Activated CD8-positive, alpha-beta memory T cell treated with anti-CD3 and anti-CD28 coated beads, Interleukin-2, amount 10 ng/mL, durations not matched to agents 7 days and 5 days (primary cell): ENCODE measurements at regions not wholly inside any gene's neighbourhood (a gene's known extent, or its start where the extent isn't known, plus 50 kb on each side); places are given as distances from the start of the nearest gene placed in this dataset.
"Not testable (repeated sequence)": the region's sequence is repeated elsewhere in the genome, so short reads cannot be mapped to it uniquely, and the experiment has no call there.

Experiments used
- ATAC-seq: fragments of 150-1000 bp; cut with Tn5 transposase; one replicate; pipeline ENCODE4 v1.10.0; 2021; ENCODE audit warnings: moderate library complexity
- CTCF ChIA-PET: fragments of 350-600 bp; sonication (Branson Sonifier 250); formaldehyde crosslinking; loops from one replicate; lab custom pipeline; 2021; ENCODE audit warnings: antibody characterized with exemption; lab: Charles Lee
- DNase-seq: peaks from one replicate; pipeline ENCODE4 v3.0.0-alpha.2; 2020
- H3K27ac Mint-ChIP-seq: one replicate; pipeline ENCODE4 v1.8.0; 2021; ENCODE audit warnings: mild to moderate bottlenecking, mixed read lengths
- H3K27me3 Mint-ChIP-seq: one replicate; pipeline ENCODE4 v1.8.0; 2021; ENCODE audit warnings: mixed read lengths
- H3K36me3 Mint-ChIP-seq: one replicate; pipeline ENCODE4 v1.8.0; 2021; ENCODE audit warnings: mild to moderate bottlenecking, mixed read lengths
- H3K4me1 Mint-ChIP-seq: one replicate; pipeline ENCODE4 v1.8.0; 2021; ENCODE audit warnings: mixed read lengths
- H3K4me3 Mint-ChIP-seq: one replicate; pipeline ENCODE4 v1.8.0; 2021; ENCODE audit warnings: mild to moderate bottlenecking, moderate library complexity, mixed read lengths
- H3K9me3 Mint-ChIP-seq: one replicate; pipeline ENCODE4 v1.8.0; 2022; ENCODE audit warnings: low read depth, mixed read lengths

DNA sequence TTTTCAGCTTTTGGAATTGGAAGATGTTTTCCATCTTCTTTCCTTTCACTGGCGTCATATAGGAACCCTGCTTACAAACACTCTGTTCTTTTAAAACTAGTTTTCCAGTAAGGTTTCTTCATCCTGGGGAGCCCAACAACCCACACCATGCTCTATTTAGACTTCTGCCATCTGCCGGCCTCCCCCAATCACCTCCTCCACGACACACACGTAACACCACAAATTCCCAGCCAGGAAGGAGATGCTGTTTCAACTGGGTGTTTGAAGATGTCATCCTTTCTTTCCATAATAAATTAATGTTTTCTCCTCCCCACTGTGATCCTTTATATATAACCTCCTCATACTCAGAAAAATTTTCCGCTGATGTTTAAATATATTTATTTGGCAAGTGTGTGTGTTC, 231.4 kb upstream of the DDHD1 start:
- peaks cover 5% of the 10 kb centered on the region for H3K4me1 Mint-ChIP-seq
- no peak overlapping the region for H3K4me3 Mint-ChIP-seq
- no peaks in the 10 kb centered on the region for H3K36me3 Mint-ChIP-seq
- no peaks in the 10 kb centered on the region for H3K9me3 Mint-ChIP-seq
- CTCF ChIA-PET: no interaction called here
- DNase-seq (no peak), ATAC-seq (no peak)
- H3K27me3 Mint-ChIP-seq: no peaks in the 10 kb centered on the region
- H3K27ac Mint-ChIP-seq: no peak overlapping the region

GRCh38 chr14:53384073-53384472, 230.9 kb upstream of the DDHD1 start:
- CTCF ChIA-PET: no interaction called here
- Mint-ChIP-seq H3K27ac (no peak overlapping the region), H3K27me3 (no peaks in the 10 kb centered on the region), H3K4me1 (peaks cover 5% of the 10 kb centered on the region), H3K9me3 (no peaks in the 10 kb centered on the region), H3K36me3 (no peaks in the 10 kb centered on the region), H3K4me3 (no peak overlapping the region)
- ATAC-seq (no peak), DNase-seq (no peak)

- no peaks in the 10 kb centered on the region for H3K9me3 Mint-ChIP-seq
- ATAC-seq (no peak), DNase-seq (no peak)
- H3K4me3 Mint-ChIP-seq: no peak overlapping the region
- no peaks in the 10 kb centered on the region for H3K36me3 Mint-ChIP-seq
- CTCF ChIA-PET: no interaction called here
- peaks cover 5% of the 10 kb centered on the region for H3K4me1 Mint-ChIP-seq
- H3K27me3 Mint-ChIP-seq: no peaks in the 10 kb centered on the region
- H3K27ac Mint-ChIP-seq: no peak overlapping the region
These were observed 228.8 kb upstream of the DDHD1 start for GRCh38 chr14:53381895-53382294.

DNA sequence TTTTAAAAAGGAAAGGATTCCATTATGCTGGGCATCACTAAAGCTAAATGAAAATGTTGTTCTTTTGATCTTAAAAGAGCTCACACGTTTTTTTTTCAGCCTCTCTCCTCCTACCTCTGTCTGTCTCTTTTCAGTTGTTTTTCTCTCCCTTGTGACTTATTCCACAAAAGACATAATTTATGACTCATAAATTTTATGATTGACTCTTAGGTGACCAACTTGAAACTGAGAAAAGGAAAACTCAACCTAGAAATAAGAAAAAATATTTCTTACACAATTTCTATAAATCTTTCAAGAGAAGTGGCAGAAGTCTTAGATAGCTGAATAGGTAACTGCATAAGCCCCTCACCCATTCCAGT, 227.7 kb upstream of the DDHD1 start:
- CTCF ChIA-PET: no interaction called here
- H3K36me3 Mint-ChIP-seq: no peaks in the 10 kb centered on the region
- no peaks in the 10 kb centered on the region for H3K9me3 Mint-ChIP-seq
- H3K4me3 Mint-ChIP-seq: no peak overlapping the region
- ATAC-seq: no peak
- DNase-seq: no peak
- peaks cover 5% of the 10 kb centered on the region for H3K4me1 Mint-ChIP-seq
- no peaks in the 10 kb centered on the region for H3K27me3 Mint-ChIP-seq
- H3K27ac Mint-ChIP-seq: no peak overlapping the region

DNA sequence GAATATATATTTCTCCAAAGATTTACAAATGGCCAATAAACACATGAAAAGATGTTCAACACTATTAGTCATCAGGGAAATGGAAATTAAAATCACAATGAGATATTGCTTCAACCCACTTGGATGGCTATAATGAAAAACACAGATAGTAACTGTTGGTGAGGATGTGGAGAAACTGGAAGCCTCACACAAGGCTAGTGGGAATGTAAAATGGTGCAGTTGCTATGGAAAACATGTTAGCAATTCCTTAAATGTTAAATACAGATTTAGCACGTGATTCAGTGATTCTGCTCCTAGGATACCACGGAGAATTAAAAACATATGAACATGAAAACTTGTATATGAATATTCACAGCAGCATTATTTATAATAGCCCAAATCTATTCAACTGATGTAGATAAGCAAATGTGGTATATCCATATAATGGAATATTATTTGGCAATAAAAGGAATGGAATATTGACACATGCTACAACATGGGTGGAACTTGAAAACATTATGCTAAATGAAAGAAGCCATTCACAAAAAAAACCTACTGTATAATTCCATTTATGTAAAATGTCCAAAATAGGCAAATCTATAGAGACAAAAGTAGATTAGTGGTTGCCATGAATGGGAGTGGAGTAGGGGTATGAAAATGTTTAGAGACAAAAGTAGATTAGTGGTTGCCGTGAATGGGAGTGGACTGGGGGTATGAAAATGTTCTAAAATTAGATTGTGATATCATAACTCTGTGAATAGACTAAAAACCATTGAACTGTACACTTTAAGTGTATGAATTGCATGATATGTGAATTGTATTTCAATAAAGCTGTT, 227.1 kb upstream of the DDHD1 start:
- no peaks in the 10 kb centered on the region for H3K36me3 Mint-ChIP-seq
- no peak for DNase-seq
- no peaks in the 10 kb centered on the region for H3K27me3 Mint-ChIP-seq
- H3K4me3 Mint-ChIP-seq: no peak overlapping the region
- ATAC-seq: no peak
- no peak overlapping the region for H3K27ac Mint-ChIP-seq
- CTCF ChIA-PET: no interaction called here
- no peaks in the 10 kb centered on the region for H3K9me3 Mint-ChIP-seq
- H3K4me1 Mint-ChIP-seq: peaks cover 5% of the 10 kb centered on the region

- no peak for ATAC-seq
- CTCF ChIA-PET: no interaction called here
- H3K4me1 Mint-ChIP-seq: peaks cover 5% of the 10 kb centered on the region
- DNase-seq: no peak
- H3K27me3 Mint-ChIP-seq: no peaks in the 10 kb centered on the region
- H3K4me3 Mint-ChIP-seq: no peak overlapping the region
- H3K27ac Mint-ChIP-seq: no peak overlapping the region
- no peaks in the 10 kb centered on the region for H3K36me3 Mint-ChIP-seq
- no peaks in the 10 kb centered on the region for H3K9me3 Mint-ChIP-seq
These were observed 225.0 kb upstream of the DDHD1 start for GRCh38 chr14:53378142-53378541.

GRCh38 chr14:53376064-53376463, 222.9 kb upstream of the DDHD1 start:
- no peaks in the 10 kb centered on the region for H3K27me3 Mint-ChIP-seq
- ATAC-seq: no peak
- H3K4me3 Mint-ChIP-seq: no peak overlapping the region
- no peaks in the 10 kb centered on the region for H3K36me3 Mint-ChIP-seq
- CTCF ChIA-PET: no interaction called here
- no peak for DNase-seq
- no peak overlapping the region for H3K27ac Mint-ChIP-seq
- peaks cover 5% of the 10 kb centered on the region for H3K4me1 Mint-ChIP-seq
- no peaks in the 10 kb centered on the region for H3K9me3 Mint-ChIP-seq

DNA sequence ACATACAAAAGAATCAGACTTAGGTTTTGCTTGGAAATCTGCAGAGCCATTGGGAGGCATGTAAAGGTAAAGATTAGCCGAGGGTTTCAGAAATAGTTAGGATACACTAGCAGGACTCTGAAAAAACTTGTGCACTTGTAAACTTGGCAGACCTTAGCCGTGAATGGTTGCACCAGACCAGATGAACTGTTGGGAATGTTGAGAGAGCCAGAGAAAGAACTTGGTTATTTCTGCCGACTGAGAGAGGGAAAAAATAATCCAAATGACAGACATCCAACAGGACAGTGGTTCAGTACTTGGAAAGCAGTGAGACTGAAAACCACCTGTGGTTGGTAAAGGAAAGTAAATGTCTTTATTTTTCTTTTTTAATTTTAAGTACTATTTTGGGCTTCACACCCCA, 222.5 kb upstream of the DDHD1 start:
- ATAC-seq: no peak
- Mint-ChIP-seq H3K27ac (no peak overlapping the region), H3K27me3 (no peaks in the 10 kb centered on the region), H3K4me3 (no peak overlapping the region), H3K4me1 (peaks cover 2% of the 10 kb centered on the region), H3K36me3 (no peaks in the 10 kb centered on the region), H3K9me3 (no peaks in the 10 kb centered on the region)
- no peak for DNase-seq
- CTCF ChIA-PET: no interaction called here

DNA sequence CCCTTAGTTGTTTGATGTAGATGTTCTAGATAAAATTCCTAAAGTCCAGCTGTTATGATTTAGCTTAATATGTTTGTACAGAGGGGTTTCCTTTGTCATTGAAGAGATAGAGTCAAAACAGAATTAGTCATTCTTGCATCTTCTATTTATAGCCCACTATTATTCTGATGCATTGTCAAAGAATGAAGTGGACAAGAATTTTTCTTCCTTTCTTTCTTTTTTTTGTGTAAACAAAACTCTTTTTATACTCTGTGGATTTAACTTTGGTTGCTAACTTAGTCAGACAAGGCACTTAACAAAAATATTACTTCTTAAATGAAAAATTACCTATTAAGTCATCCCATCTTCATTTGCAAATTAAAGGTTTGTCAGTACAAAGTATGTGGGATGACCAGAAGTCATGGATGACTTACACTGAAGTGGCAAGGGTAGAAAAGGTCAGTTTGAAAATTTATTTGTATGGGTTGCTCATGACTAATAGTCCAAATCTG, 215.6 kb upstream of the DDHD1 start:
- CTCF ChIA-PET: no interaction called here
- ATAC-seq (no peak), DNase-seq (no peak)
- H3K4me1 Mint-ChIP-seq: no peaks in the 10 kb centered on the region
- peaks cover 2% of the 10 kb centered on the region for H3K9me3 Mint-ChIP-seq
- H3K27ac Mint-ChIP-seq: no peak overlapping the region
- H3K36me3 Mint-ChIP-seq: no peaks in the 10 kb centered on the region
- H3K4me3 Mint-ChIP-seq: no peak overlapping the region
- no peaks in the 10 kb centered on the region for H3K27me3 Mint-ChIP-seq

GRCh38 chr14:53368066-53368465, 214.9 kb upstream of the DDHD1 start:
- CTCF ChIA-PET: no interaction called here
- Mint-ChIP-seq H3K4me1 (no peaks in the 10 kb centered on the region), H3K27ac (no peak overlapping the region), H3K27me3 (no peaks in the 10 kb centered on the region), H3K36me3 (no peaks in the 10 kb centered on the region), H3K4me3 (no peak overlapping the region), H3K9me3 (peaks cover 2% of the 10 kb centered on the region)
- DNase-seq: no peak
- ATAC-seq: no peak

GRCh38 chr14:53367644-53368026, 214.5 kb upstream of the DDHD1 start:
- CTCF ChIA-PET: no interaction called here
- Mint-ChIP-seq H3K36me3 (no peaks in the 10 kb centered on the region), H3K27me3 (no peaks in the 10 kb centered on the region), H3K4me1 (no peaks in the 10 kb centered on the region), H3K4me3 (no peak overlapping the region), H3K27ac (no peak overlapping the region), H3K9me3 (peaks cover 5% of the 10 kb centered on the region)
- DNase-seq: no peak
- ATAC-seq: no peak

GRCh38 chr14:53365486-53366130, 212.5 kb upstream of the DDHD1 start:
- H3K9me3 Mint-ChIP-seq: peaks cover 5% of the 10 kb centered on the region
- no peak for ATAC-seq
- no peak for DNase-seq
- no peak overlapping the region for H3K4me3 Mint-ChIP-seq
- H3K27me3 Mint-ChIP-seq: no peaks in the 10 kb centered on the region
- H3K4me1 Mint-ChIP-seq: no peaks in the 10 kb centered on the region
- H3K36me3 Mint-ChIP-seq: no peaks in the 10 kb centered on the region
- CTCF ChIA-PET: no interaction called here
- no peak overlapping the region for H3K27ac Mint-ChIP-seq

DNA sequence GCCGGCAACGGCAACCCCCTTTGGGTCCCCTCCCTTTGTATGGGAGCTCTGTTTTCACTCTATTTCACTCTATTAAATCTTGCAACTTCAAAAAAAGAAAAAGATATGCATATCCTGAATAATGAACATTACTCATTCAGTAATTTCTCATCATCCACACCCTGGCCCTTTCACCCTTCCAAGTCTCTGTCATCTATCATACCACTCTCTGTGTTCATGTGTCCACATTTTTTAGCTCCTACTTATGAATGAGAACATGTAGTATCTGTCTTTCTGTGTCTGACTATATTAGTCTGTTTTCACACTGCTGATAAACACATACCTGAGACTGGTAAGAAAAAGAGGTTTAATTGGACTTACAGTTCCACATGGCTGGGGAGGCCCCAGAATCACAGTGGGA, 209.8 kb upstream of the DDHD1 start:
- ATAC-seq, H3K4me3 Mint-ChIP-seq, H3K27me3 Mint-ChIP-seq, CTCF ChIA-PET, H3K9me3 Mint-ChIP-seq, H3K4me1 Mint-ChIP-seq, H3K36me3 Mint-ChIP-seq, DNase-seq, H3K27ac Mint-ChIP-seq: not testable (repeated sequence)

DNA sequence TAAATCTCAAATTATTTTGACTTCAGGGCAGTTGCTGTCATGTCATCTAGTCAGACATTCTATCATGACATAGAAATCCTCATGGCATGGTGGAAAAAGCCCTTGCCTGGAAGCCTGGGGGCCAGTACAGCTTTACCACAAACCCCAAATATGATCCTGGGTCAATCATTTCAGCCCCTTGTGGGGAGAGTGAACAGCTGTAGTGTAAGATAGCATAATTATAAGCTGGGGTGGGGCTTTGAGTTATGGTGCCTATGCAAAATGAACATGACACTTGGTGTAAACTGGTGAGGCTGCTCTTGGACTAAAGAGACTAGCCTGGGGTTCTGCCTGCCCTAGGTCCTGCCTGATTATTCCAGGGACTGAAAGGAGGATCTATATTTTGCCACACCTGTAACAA, 207.7 kb upstream of the DDHD1 start:
- Mint-ChIP-seq H3K27ac (no peak overlapping the region), H3K27me3 (no peaks in the 10 kb centered on the region), H3K4me1 (no peaks in the 10 kb centered on the region), H3K9me3 (peaks cover 5% of the 10 kb centered on the region), H3K36me3 (peaks cover 1% of the 10 kb centered on the region), H3K4me3 (no peak overlapping the region)
- DNase-seq (no peak), ATAC-seq (no peak)
- CTCF ChIA-PET: no interaction called here
